Upper lobe of left lung (tissue), 6 donors: ENCODE measurements at regions not wholly inside any gene's neighbourhood (a gene's known extent, or its start where the extent isn't known, plus 50 kb on each side); places are given as distances from the start of the nearest gene placed in this dataset.

Experiments
- ATAC-seq, 2 donors: fragments of 200-7000 bp; cut with Tn5 transposase; one replicate each; pipeline ENCODE4 v1.9.1; 2022; ENCODE audit warnings: mild to moderate bottlenecking in 2 of 2, moderate library complexity in 2 of 2; ENCODE audit not compliant: low FRiP score in 2 of 2
- DNase-seq, 2 donors: peaks; one replicate each; pipeline ENCODE4 v3.0.0-alpha.2; 2019 to 2020
- H3K27ac ChIP-seq, 4 donors: fragments of 200-600 bp; sonication (generic); one replicate each; pipeline ENCODE4 v1.5.1; 2016 to 2019
- H3K27me3 ChIP-seq, 4 donors: fragments of 200-600 bp; sonication (generic); one replicate each; pipeline ENCODE4 v1.5.1; 2017 to 2019
- H3K36me3 ChIP-seq, 4 donors: fragments of 200-600 bp; sonication (generic); one replicate each; pipeline ENCODE4 v1.5.1; 2016 to 2019
- H3K4me1 ChIP-seq, 4 donors: fragments of 200-600 bp; sonication (generic); one replicate each; pipeline ENCODE4 v1.5.1; 2018 to 2019
- H3K4me3 ChIP-seq, 4 donors: fragments of 200-600 bp; sonication (generic); one replicate each; pipeline ENCODE4 v1.5.1; 2017 to 2019; ENCODE audit warnings: mild to moderate bottlenecking in 2 of 4, moderate library complexity in 1 of 4
- H3K9me3 ChIP-seq, 4 donors: fragments of 200-600 bp; sonication (generic); one replicate each; pipeline ENCODE4 v1.5.1; 2018 to 2019
- CTCF ChIP-seq, 6 experiments: fragments of 450-650 bp in 4 of 6; fragments of 200-600 bp in 2 of 6; sonication (generic) in 2 of 6; IDR thresholded peaks; one replicate each; pipeline ENCODE4 v1.5.1; 2016 to 2019; ENCODE audit warnings: antibody characterized with exemption in 6 of 6
- EP300 ChIP-seq, 4 donors: sonication (generic); formaldehyde crosslinking; IDR thresholded peaks; one replicate each; pipeline ENCODE4 v1.5.1; 2017; ENCODE audit warnings: antibody characterized with exemption in 4 of 4, control low read depth in 2 of 4
- POLR2A ChIP-seq, 4 donors: fragments of 450-650 bp; IDR thresholded peaks; one replicate each; pipeline ENCODE4 v1.5.1; 2016 to 2017; ENCODE audit warnings: antibody characterized with exemption in 4 of 4, mild to moderate bottlenecking in 2 of 4
- POLR2AphosphoS5 ChIP-seq, 2 donors: sonication (generic); formaldehyde crosslinking; IDR thresholded peaks; one replicate each; pipeline ENCODE4 v1.5.1; 2017; ENCODE audit warnings: antibody characterized with exemption in 2 of 2
- WGBS, 2 donors: methylation state at CpG; one replicate each; pipeline ENCODE4 v1.1.5; 2017 to 2018; 5-methylcytosine and 5-hydroxymethylcytosine counted together
- donor health status: DM: no; HTN: no; CAD: no; lungs with moderate emphysema.
- donor health status: DM: no; HTN: yes; CAD: no; lungs with severe emphysema.

DNA sequence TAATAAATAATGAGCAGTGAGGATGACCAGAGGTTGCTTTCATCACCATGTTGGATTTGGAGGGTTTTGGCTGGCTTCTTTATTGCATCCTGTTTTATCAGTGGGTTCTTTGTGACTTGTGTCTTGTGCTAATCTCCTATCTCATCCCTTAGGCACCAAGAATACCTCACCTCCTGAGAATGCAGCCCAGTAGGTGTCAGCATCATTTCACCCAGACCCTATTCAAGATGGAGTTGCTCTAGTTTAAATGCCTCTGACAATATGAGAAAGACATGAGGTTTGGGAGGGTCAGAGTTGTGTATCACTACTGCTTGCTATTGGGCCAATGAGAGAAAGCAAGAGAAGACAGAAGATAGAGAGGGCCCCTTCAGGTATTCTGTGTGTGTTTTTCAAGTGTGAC, 592.2 kb downstream of the ETNK1 start:
- peaks cover 0 to 17% (median 6%) of the 10 kb centered on the region in 4 donors for H3K9me3 ChIP-seq
- no peaks in the 10 kb centered on the region for H3K4me1 ChIP-seq
- DNase-seq = no peak
- no peak overlapping the region for H3K4me3 ChIP-seq
- no peak for ATAC-seq
- no peak overlapping the region for H3K27ac ChIP-seq
- no peak for TF ChIP-seq POLR2AphosphoS5 (IDR thresholded peaks at IDR 0.05)
- TF ChIP-seq EP300 (IDR thresholded peaks at IDR 0.05) = no peak
- no peak for TF ChIP-seq CTCF (IDR thresholded peaks at IDR 0.05)
- no peak for TF ChIP-seq POLR2A (IDR thresholded peaks at IDR 0.05)
- H3K36me3 ChIP-seq = no peaks in the 10 kb centered on the region
- H3K27me3 ChIP-seq = no peaks in the 10 kb centered on the region

GRCh38 chr12:23217667-23218066, 592.7 kb downstream of the ETNK1 start:
- Histone ChIP-seq H3K27me3 (no peaks in the 10 kb centered on the region), H3K4me1 (no peaks in the 10 kb centered on the region), H3K36me3 (no peaks in the 10 kb centered on the region), H3K9me3 (peaks cover 0 to 17% (median 6%) of the 10 kb centered on the region in 4 donors), H3K27ac (no peak overlapping the region), H3K4me3 (no peak overlapping the region)
- ATAC-seq (no peak), DNase-seq (no peak)
- WGBS, 2 donors = 75 to 77% methylated on average over 2 of the region's 2 CpGs
- TF ChIP-seq EP300 (IDR thresholded peaks at IDR 0.05) = no peak
- TF ChIP-seq POLR2A (IDR thresholded peaks at IDR 0.05) = no peak
- no peak for TF ChIP-seq CTCF (IDR thresholded peaks at IDR 0.05)
- no peak for TF ChIP-seq POLR2AphosphoS5 (IDR thresholded peaks at IDR 0.05)

- no peak for ATAC-seq
- 63 to 78% methylated on average over 4 of the region's 4 CpGs for WGBS, 2 donors
Observed at GRCh38 chr12:23221066-23221465, 596.1 kb downstream of the ETNK1 start.

GRCh38 chr12:23221926-23222325, 597.0 kb downstream of the ETNK1 start:
- 35 to 47% methylated on average over 1 of the region's 1 CpG for WGBS, 2 donors
- TF ChIP-seq EP300 (IDR thresholded peaks at IDR 0.05) (no peak), CTCF (IDR thresholded peaks at IDR 0.05) (no peak), POLR2AphosphoS5 (IDR thresholded peaks at IDR 0.05) (no peak), POLR2A (IDR thresholded peaks at IDR 0.05) (no peak)
- H3K27me3 ChIP-seq = no peaks in the 10 kb centered on the region
- ATAC-seq (no peak), DNase-seq (no peak)
- no peaks in the 10 kb centered on the region for H3K9me3 ChIP-seq
- no peak overlapping the region for H3K27ac ChIP-seq
- H3K36me3 ChIP-seq = no peaks in the 10 kb centered on the region
- H3K4me3 ChIP-seq = no peak overlapping the region
- H3K4me1 ChIP-seq = no peaks in the 10 kb centered on the region

More at GRCh38 chr12:23221066-23221465, 596.1 kb downstream of the ETNK1 start:
- Histone ChIP-seq H3K27me3 (no peaks in the 10 kb centered on the region), H3K4me1 (no peaks in the 10 kb centered on the region), H3K9me3 (peaks cover 0 to 5% (median under 1%) of the 10 kb centered on the region in 4 donors), H3K36me3 (no peaks in the 10 kb centered on the region), H3K4me3 (no peak overlapping the region), H3K27ac (no peak overlapping the region)
- TF ChIP-seq EP300 (IDR thresholded peaks at IDR 0.05) (no peak), POLR2A (IDR thresholded peaks at IDR 0.05) (no peak), POLR2AphosphoS5 (IDR thresholded peaks at IDR 0.05) (no peak), CTCF (IDR thresholded peaks at IDR 0.05) (no peak)
- no peak for DNase-seq

DNA sequence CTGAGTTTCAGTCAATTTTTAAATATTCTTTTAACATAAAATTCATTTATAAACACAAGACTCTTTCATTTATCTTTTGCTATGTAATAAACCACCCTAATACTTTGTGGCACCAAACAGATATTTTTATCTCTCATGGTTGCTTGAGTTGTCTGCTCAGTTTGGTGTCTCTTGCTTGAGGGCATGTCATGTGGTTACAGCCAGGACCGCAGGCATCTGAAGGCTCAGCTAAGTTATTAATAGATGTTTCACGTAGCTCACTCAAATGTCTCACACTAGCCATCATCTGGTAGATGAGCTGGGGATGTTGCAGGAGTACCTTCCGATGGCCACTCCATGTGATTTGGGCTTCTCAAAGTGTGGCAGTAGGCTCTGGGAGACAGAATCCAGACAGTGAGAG, 597.8 kb downstream of the ETNK1 start:
- H3K36me3 ChIP-seq = no peaks in the 10 kb centered on the region
- H3K27ac ChIP-seq = no peak overlapping the region
- no peaks in the 10 kb centered on the region for H3K9me3 ChIP-seq
- H3K4me1 ChIP-seq = no peaks in the 10 kb centered on the region
- WGBS, 2 donors = 88% methylated on average over 3 of the region's 3 CpGs
- ATAC-seq (no peak), DNase-seq (no peak)
- no peak overlapping the region for H3K4me3 ChIP-seq
- TF ChIP-seq CTCF (IDR thresholded peaks at IDR 0.05) (no peak), EP300 (IDR thresholded peaks at IDR 0.05) (no peak), POLR2A (IDR thresholded peaks at IDR 0.05) (no peak), POLR2AphosphoS5 (IDR thresholded peaks at IDR 0.05) (no peak)
- no peaks in the 10 kb centered on the region for H3K27me3 ChIP-seq
